AG08396 (cell line): ENCODE measurements at regions not wholly inside any gene's neighbourhood (a gene's known extent, or its start where the extent isn't known, plus 50 kb on each side); places are given as distances from the start of the nearest gene placed in this dataset.
"Not testable (repeated sequence)": the region's sequence is repeated elsewhere in the genome, so short reads cannot be mapped to it uniquely, and the experiment has no call there.

Source experiments
- DNase-seq: peaks from one replicate; pipeline ENCODE4 v3.0.0; 2012; ENCODE audit warnings: low spot score, mixed read lengths

- DNase-seq: no peak
Observed at GRCh38 chr16:9343276-9343675, 251.8 kb downstream of the HAPSTR1 start.

- DNase-seq: no peak
Observed at GRCh38 chr16:9344508-9344907, 253.1 kb downstream of the HAPSTR1 start.

DNA sequence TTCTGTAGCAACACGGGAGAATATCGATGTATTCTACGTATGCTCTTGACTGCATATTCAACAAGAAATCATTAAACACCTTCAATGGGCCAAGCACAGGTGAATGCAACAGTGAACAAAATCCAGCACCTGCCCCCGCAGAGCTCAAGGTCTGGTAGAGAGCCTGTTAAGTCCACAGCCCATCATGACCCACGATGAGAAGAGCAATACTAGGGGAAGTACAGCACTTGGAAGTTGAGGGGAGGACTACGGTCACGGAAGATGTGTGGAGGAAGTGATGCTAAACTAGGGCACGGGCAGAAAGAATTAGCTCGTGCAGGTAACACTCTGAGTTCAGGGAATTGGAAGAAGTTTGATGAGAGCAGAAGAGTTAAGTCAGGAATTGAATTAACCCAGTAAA is 253.6 kb downstream of the HAPSTR1 start:
- DNase-seq: no peak

DNA sequence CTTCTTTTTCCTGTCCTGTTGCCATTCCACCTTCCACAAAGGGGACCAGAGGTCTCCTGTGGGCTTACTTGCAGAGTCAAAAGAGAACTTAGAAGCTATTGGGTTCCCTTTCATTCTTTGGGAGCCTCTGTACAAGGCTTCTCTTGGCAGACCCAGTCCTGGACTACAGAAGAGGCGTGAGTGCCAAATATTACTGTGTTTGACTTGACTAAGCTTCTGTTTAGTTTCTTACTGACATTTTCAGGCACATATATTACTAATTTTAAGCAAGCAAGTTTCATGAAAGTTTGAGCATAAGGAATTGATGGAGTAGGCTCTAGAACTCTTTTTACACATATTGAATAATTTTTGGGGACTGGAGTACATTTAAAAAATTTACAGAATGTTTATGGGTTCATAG is 254.4 kb downstream of the HAPSTR1 start:
- no peak for DNase-seq

- no peak for DNase-seq
Observed at GRCh38 chr16:9348912-9349311, 257.5 kb downstream of the HAPSTR1 start.

DNA sequence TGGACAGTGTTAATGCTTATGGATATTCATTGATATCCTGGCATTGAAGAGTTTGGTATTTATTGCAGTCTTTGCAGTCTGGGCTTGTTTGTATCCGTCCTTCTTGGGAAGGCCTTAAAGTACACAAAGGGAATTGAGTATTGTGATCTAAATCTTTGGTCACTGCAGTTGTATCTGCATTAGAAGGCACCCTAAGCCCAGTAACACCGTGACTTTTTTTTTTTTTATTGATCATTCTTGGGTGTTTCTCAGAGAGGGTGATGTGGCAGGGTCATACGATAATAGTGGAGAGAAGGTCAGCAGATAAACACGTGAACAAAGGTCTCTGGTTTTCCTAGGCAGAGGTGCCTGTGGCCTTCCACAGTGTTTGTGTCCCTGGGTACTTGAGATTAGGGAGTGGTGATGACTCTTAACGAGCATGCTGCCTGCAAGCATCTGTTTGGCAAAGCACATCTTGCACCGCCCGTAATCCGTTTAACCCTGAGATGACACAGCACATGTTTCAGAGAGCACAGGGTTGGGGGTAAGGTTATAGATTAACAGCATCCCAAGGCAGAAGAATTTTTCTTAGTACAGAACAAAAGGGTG is 258.0 kb downstream of the HAPSTR1 start:
- DNase-seq: not testable (repeated sequence)

- not testable (repeated sequence) for DNase-seq
Observed at GRCh38 chr16:9350119-9350799, 258.8 kb downstream of the HAPSTR1 start.

DNA sequence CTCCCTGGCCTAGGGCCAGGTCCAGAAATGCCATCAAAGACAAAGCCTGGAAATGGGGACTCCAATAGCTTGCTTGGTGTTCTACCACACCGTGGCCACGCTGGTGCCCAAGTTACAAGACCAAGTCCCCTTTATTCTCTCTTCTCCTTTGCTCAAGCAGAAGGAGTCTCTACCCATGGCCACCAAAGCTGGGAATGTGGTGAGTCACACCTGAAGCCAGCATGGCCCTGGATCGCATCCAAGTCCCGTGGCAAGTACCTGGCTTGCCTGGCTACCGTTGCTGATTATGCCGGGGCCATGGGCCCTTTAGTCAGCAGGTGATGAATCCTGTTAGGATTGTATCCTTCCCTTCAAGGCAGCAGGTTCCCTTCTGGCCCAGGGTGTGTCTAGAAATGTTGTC is 260.0 kb downstream of the HAPSTR1 start:
- no peak for DNase-seq

GRCh38 chr16:9351841-9352434 is 260.5 kb downstream of the HAPSTR1 start:
- DNase-seq: no peak

GRCh38 chr16:9357829-9358228 is 266.4 kb downstream of the HAPSTR1 start:
- DNase-seq: no peak

- DNase-seq: no peak
Observed at GRCh38 chr16:9360075-9360474, 268.6 kb downstream of the HAPSTR1 start.

- no peak for DNase-seq
Observed at GRCh38 chr16:9362050-9362449, 270.6 kb downstream of the HAPSTR1 start.

DNA sequence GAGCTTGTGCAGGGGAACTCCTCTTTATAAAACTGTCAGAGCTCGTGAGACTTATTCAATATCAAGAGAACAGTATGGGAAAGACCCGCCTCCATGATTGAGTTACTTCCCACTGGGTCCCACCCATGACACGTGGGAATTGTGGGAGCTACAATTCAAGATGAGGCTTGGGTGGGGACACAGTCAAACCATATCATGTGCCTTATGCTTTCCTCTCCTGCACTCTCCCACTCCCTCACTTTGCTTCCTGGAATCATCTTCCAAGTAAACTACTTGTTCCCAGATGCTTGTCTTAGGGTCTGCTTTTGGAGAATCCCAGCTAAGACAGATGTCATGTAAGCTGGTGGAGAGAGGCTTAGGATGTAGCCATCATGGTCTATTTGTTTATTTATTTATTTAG is 271.2 kb downstream of the HAPSTR1 start:
- no peak for DNase-seq

DNA sequence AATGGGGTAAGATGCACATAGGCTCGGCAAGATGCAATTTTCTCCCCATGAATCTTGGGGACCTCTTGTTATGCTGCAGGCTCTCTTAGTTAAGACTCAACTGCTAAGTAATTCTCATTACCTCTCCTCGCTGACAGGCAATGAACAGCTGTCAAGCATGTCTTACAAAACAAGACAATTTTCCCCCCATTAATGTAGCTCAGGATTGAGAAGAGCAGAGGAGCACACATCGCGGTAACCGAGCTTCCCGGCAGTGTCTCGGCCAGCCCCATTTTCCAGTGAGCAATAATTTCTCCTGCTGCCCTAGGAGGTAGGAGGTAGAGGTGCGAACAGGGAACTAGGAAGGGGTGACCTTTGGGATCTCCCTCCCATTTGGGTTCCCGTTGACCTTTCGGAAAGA is 272.1 kb downstream of the HAPSTR1 start:
- no peak for DNase-seq

- DNase-seq: no peak
Observed at GRCh38 chr16:9364721-9365369, 273.4 kb downstream of the HAPSTR1 start.

- DNase-seq: no peak
Observed at GRCh38 chr16:9365370-9365728, 273.9 kb downstream of the HAPSTR1 start.

GRCh38 chr16:9366048-9366969 is 274.9 kb downstream of the HAPSTR1 start:
- no peak for DNase-seq

DNA sequence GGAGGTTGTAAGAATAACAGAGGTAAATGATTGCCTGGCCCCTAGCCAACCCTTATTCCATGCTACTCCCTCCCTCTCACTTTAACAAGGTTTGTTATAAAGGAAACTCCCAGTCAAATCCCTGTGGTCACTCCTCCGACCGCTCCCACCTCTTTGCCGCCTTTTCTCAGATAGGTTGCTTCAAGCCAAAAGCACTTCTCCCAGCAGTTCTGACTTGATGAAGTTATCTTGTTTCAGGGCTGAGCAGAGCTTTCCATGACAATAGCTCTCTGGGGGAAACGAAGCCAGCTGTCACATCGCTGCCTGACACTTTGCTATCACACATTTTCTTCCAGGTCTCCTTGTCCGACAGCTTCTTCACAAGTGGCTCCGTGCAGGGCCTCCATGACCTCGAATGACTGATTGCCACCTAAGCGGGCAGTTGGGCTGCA is 278.6 kb downstream of the HAPSTR1 start:
- no peak for DNase-seq

DNA sequence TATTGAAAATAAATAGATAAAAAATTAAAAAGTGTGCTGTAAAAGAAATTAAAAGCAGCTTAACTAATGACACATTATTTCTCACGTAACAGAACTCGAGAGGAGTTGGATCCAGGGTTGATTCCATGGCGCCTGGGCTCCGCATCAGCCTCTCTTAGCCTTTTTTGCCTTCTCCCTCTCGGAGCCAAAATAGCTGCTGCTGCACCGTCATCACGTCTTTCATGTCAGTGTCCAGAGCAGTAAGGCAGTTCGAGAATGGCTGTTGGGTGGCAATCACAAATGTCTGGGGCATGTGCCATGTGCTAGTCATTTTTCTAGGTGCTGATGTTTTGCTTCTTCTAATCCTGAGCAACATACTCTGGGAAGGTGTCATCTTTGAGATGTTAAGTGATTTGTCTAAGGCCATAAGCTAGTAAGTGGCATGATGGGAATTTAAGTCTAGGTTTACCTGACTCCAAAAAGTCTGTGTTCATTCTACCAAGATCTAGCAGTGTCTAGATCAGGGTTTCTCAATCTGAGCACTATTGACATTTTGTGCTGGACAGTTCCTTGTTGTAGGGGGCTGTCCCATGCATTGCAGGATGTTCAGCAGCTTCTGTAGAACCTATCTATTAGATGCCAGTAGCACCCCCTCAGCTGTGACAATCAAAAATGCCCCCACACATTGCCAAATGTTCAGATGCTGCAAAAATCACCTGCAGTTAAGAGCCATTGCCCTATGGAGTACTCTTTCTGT is 280.4 kb downstream of the HAPSTR1 start:
- DNase-seq: no peak

GRCh38 chr16:9372934-9373890 is 281.8 kb downstream of the HAPSTR1 start:
- no peak for DNase-seq
